Stimulated activated CD8-positive, alpha-beta memory T cell treated with anti-CD3 and anti-CD28 coated beads, Interleukin-2, amount 100 ng/mL, for 1 hour (primary cell): ENCODE measurements at regions not wholly inside any gene's neighbourhood (a gene's known extent, or its start where the extent isn't known, plus 50 kb on each side); places are given as distances from the start of the nearest gene placed in this dataset.
"Not testable (repeated sequence)": the region's sequence is repeated elsewhere in the genome, so short reads cannot be mapped to it uniquely, and the experiment has no call there.

ENCODE experiments used
- DNase-seq, 2 donors: peaks; one replicate each; pipeline ENCODE4 v3.0.0-alpha.2; 2020; ENCODE audit warnings: low read depth in 2 of 2

DNA sequence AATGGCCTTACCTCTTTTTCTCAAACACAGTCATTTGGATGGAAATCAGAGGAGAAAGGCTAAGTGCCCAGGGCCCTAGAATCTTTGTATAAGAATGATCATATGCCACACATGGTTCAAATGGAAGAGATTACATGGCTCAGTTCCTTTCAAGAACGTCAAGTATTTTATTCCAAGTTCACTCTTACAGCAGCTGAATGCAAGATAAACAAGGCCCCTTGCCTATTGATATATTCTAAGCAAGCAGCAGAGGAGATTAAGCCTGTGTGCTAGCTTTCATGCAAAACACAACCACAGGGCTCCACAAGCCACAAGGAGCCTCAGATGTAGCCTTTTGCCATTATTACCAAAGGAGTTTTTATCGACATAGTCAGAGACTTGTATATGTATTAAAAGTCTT, 55.3 kb upstream of the SLCO6A1 start:
- DNase-seq = no peak

DNA sequence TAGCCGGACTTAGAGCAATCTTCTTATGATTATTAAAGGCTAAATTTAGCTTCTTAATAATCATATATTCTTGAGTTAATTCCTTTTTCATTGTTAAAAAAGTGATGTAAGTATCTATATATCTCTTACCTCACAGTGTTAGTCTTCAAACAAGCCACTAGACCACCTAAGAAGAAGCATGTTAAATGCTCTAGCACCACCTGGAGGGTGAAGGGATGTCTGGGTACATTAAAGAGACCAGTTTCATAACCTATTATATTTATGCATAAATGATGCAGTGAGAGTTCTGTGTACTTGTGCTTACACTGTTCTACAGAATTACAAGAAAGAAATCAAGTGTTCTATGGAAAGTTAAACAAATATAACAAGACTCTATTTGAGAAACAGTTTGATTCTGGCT, 55.9 kb upstream of the SLCO6A1 start:
- no peak for DNase-seq

DNA sequence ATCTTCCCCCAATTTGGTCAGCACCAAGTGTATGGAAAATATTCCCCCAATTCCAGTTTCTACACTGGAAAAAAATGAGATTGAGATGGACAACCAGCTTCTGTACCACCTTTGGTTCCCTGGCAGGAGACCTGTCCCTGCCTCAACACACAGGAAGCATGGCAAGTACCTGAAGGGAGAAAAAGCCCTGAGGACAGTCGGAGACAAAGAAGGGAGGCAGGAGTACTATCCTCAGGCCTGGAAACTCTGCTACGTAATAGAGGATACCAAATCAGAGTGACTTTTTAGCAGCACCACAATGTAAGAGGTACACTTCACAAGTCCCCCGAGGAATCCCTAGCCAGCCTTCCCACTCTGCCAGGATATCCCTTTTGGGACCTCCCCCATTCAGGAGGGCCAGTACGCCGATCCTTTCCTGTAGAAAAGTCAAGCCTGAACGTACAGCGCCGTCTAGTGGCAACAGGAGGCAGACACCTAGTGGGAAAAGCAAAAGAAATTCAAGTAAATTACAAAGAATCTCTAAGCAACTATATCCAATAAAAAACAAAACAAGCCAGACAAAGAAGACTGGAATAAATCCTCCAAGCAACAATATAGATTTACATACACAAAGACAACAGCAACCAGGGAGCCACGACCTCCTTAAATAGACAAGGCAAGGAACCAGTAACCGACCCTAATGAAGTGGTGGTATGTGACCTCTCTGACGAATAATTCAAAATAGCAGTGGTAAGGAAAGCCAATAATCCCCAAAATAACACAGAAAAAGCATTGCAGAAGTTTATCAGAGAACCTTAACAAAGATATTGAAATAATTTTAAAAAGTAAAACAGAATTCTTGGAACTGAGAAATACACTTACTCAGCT, 63.3 kb upstream of the SLCO6A1 start:
- no peak for DNase-seq

DNA sequence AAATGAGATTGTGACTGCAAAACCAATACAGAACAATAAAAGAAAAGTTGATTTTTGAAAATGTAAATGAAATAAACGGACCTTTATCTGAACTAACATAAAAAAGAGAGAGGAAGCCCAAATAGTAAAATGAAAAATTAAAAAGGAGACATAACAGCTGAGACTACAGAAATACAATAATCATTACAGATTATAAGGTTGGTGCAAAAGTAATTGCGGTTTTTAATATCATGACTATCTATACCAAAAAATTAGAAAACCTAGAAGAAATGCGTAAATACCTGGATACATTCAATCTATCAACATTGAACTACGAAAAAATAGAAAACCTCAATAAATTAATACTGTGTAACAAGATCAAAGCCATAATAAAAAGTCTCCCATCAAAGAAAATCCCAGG, 71.9 kb upstream of the SLCO6A1 start:
- DNase-seq = no peak

DNA sequence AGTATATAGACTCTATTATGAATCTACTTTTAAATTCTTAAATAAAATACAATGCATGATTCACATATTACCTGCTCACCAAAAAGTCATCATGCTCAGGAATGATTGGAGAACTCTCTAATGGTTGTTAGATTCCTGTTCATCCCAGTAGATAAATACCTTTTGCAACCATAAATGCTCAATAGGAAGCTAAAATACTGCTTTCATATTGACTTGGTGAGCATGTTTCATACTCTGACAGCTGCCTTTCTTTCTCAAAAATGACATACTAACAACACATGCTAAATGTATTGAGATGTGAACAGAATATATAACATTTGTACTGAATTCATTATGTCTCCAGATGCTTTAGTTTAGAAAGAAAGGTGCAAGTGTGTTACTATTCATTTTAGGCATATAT, 79.6 kb upstream of the SLCO6A1 start:
- no peak for DNase-seq

DNA sequence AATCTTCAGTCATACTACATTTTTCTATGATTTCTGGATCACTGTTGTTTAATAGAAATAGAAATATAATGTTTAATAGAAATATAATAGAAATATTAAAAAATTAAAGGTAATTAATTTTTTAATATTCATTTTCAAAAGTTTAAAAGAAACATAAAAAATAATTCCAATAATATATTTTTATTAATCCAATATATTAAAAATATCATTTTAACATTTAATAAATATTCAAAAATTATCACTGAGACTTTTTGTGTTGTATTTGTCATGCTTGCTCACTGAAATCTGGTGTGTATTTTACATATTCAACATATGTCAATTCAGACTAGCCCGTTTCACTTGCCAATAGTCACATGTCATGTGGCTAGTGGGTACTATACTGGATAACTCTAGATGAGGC, 80.6 kb upstream of the SLCO6A1 start:
- no peak for DNase-seq

DNA sequence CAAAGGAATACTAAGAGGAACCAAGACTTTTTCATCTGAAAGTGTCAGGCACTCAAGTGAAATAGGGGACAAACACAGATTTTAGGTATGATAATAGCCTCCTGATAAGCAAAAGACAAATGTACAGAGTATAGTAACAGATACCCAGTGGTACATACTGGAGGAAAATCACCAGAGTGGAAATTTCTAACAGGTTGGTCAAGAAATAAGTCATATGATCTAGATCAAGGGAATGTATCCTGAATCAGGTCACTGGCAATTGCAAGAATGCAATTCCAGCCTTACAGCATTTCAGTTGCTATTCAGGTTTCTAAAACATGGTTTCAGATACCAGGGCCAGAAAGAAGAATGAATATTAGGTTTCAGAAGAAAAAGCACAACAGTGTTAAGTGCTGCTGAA, 82.2 kb upstream of the SLCO6A1 start:
- DNase-seq = no peak

DNA sequence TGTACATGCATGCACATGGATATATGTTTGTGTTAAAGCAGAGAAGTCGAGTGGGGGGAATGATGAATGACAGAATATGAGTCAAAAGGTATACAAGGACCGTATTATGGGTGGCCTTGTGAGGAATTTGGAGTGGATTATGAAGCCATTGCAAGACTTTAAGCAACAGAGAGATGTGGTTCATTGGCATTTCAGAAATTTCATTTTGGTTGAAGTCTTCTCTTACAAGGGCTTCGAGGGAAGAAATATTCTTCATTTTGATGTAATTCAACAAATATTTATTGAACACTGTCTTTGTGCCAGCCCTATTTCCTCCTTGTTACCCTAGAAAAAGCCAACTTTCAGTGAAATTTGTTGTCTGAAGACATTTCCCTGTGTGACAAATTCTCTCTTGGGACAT, 83.9 kb upstream of the SLCO6A1 start:
- no peak for DNase-seq

DNA sequence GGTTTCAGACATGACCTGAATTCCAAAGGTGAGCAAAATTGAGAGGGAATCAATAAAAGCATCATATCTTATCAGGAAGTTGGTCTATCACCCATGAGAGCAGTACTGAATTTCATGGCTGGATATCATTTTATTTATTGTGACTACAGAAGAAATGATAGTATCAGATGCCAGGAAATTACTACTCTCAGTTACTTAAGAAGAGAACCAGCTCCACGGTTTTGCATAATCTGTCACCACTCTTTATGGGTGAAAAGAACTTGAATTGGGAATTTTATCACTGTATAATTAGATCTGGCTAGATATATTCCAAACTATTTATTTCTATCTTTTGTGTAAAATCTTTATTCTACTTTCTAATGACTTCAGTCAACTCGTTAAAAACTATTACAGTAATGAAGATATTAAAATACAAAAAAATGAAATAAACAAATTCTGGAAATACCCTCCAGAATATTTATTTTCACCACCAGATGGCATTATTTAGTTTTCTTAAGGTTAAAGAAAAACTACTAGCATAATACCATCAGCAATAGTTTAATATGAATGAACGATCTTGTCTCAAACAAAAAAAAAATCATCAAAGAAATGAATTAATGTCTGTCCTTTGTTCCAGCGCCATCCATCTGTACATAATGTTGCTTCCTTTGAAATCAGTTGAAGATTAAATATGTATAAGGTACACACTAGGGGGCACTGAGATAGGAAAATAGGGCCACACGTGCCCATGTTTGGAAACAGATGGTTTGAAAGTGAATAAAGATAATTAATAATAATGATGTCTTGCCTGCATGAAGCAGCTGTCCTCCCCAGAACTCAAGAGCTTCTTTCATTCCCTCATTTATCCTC, 84.7 kb upstream of the SLCO6A1 start:
- DNase-seq = no peak

DNA sequence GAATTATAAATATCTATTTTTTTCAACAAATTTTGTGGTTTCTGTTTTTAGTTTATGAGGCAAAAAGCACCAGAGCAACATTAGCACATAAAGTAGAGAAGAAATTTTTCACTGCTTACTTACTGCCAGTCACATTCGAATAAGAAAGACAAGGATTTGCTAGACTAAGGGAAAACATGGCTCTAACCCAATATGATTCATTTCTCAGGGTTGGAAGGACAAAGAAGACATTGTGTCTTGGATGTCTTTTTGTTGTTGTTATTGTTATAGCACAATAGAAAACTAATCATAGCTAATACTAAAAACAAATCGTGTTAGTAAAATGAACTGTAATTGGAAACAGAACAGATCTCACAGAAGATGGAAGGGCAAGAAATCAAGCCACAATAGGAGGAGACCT, 90.9 kb upstream of the SLCO6A1 start:
- DNase-seq = no peak

DNA sequence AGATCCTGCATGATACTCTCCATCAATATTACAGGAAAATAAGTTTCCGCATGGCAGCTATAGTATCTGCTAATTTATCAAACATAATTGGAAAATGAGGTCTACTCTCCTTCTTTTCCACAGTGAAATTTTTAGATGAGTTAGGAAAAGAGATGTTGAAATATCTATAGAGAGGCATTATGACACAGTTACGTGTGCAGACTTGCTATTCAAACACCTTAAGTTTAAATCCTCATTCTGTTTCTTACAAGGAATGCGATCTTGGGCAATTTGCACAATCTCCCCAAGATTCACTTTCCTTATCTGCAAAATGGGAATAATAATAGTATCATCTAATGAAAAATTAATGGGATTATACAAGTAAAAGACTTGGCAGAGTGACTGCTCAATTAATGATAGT, 91.7 kb upstream of the SLCO6A1 start:
- no peak for DNase-seq

DNA sequence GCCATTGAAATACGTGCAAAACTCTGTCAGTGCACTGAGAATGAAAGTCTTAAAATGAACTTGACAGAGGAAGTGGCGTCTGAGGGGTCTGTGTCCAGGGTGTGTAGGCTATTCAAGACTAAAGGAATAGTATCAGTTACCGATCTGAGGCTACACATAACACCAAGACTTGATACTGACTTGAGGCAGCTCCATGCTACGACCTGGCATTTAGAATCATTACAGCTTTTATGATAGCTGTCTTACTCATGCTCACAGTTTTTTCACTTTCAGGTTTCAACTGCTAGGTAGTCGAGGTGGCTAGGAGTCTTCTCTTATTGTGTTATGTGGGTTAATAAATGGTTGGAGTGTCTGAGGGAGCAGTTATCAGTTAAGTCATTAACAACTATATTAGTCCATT, 92.8 kb upstream of the SLCO6A1 start:
- no peak for DNase-seq

DNA sequence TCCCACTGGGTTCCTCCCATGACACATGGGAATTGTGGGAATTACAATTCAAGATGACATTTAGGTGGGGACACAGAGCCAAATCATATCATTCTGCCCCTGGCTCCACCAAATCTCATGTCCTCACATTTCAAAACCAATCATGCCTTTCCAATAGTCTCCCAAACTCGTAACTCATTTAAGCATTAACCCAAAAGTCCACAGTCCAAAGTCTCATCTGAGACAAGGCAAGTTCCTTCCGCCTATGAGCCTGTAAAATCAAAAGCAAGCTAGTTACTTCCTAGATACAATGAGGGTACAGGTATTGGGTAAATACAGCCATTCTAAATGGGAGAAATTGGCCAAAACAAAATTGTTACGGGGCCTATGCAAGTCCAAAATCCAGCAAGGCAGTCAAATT, 93.8 kb upstream of the SLCO6A1 start:
- not testable (repeated sequence) for DNase-seq

DNA sequence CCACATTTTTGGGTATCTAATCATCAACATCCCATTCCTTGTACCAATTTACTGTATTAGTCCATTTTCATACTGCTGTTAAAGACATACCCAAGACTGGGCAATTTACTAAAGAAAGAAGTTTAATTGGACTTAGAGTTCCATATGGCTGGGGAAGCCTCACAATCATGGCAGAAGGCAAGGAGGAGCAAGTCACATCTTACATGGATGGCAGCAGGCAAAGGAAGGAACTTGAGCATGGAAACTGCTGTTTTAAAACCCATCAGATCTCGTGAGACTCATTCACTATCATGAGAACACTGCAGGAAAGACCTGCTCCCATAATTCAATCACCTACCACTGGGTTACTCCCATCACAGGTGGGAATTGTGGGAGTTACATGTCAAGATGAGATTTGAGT, 95.4 kb upstream of the SLCO6A1 start:
- DNase-seq = no peak

DNA sequence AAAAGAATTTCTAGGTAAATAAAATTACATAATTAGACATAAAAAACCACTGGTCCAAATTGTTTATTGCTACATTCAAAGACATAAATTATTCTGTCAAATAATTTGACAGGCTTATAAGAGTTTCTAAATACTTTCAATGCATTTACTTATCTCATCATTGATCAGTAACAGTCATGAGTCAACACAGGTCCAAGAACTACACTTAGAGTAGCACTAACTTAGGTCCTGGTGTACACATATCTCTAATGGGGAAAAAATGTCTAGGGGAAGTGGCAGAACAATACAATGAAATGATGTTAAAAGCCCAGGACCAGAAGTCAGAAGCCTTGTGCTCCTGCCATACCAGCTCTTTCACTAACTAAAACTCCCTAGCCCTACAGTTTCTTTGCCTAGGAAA, 96.5 kb upstream of the SLCO6A1 start:
- no peak for DNase-seq

DNA sequence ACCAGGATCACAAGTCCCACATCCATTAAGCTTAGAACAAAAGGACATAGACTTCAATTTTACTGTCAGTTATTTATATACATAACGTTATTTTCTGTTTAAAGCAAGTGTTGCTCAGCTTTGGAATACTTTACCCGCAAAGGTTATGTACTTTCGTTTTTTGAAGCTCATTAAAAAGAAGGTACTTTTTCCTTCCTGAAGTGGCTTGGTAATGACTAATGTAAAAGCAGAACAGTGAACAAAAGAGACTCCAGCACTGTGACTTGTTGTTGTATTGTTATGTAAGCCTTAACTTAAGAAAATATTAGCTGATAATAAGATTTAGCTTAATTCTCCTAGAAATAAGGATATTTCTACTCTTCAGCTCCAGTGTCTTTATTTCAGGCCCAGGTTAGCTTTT, 97.3 kb upstream of the SLCO6A1 start:
- no peak for DNase-seq

DNA sequence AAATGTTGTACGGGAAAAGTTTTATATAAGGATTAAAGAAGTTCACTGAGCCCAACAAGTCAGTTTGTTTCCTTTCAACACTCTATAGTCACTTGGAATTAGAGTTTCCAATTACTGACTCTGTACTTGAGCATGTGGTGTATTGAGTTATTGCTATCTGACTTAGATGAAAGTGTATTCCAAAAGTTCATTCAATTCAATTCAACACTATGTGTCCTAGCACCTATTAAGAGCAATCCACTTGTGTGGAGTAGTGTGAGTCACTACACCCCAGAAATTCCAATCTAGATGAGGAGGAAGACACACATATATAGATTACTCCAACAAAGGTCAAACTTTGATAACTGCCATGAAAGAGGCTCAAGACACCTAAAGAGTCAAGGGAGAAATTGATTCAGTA, 98.2 kb upstream of the SLCO6A1 start:
- no peak for DNase-seq

DNA sequence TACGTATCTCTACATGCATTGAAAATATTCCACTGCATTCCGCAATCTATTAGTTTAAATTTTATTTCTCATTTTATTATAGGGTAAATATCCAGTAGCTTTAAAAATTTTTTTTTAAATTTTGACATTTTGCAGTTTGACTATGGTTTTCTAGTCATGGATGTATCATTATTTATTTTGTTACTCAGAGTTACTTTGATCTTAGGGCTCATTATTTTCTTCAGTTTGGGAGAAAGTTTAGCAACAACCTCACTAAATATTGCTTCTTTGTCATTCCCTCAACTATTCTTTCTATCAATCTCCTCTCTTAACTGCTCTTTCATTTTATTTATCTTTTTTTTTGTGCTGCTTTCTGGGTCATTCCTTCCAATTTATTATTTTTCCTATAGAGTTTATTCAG, 100.5 kb upstream of the SLCO6A1 start:
- DNase-seq = no peak

DNA sequence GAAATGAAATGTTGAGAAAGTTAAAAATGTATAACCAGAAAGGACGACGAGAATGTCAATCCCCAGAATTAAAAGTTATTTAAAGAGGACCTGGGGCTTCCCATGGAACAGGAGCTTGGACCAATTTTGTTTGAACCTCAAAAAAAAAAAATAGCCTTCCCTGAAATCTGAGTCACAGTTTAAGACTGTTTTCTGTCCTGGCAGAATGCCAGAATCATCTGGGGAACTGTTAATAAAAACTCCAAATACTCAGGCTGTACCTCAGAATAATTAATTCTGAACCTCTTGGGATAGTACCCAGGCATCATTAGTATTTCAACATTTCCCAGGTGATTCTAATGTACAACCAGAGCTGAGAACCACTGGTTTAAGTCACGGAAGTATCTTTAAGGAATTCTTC, 102.2 kb upstream of the SLCO6A1 start:
- no peak for DNase-seq

DNA sequence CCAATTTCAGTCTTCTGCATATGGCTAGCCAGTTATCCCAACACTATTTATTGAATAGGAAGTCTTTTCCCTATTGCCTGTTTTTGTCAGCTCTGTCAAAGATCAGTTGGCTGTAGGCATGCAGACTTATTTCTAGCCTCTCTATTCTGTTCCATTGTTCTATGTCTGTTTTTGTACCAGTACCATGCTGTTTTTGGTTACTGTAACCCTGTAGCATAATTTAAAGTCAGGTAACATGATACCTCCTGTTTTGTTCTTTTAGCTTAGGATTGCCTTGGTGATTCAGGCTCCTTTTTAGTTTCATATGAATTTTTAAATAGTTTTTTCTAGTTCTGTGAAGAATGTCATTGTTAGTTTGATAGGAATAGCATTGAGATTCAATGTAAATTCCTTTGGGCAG, 104.9 kb upstream of the SLCO6A1 start:
- DNase-seq = no peak

DNA sequence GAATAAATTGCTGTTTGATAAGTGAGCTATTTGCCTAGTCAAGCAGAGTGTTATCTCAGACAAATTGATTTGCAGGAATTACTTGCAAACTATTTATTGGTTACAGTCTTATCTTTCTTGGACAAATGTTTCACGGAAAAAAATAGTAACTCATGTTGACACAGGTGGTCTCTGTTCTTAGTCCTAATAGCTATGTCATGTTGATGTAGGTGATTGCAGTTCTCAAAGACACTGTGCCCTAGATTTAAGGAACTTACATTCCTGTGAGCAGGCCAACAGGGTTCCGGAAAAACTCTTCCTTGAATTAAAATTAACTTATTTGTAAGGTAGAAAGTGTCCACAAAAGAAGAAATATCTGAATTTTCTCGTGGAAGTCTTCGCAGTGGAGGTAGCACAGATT, 109.6 kb upstream of the SLCO6A1 start:
- DNase-seq = no peak

DNA sequence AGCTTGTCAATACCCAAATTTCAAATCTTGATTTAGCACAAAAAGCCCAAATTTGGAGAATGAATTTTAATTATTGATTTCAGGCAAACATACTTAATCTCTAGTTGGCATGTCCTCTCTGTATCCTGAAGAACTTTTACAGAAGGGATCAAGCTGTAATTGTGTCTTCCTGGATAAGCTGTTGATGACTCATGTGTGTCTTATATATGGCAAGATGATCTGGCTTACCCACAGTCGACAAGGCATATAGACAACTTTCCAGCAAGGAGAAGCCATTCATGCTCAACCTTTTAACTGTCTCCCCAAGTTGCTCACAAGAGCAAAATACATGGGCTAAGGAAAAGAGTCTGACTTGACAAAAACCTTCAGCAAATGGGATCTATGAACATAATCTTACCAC, 112.5 kb upstream of the SLCO6A1 start:
- DNase-seq = no peak

DNA sequence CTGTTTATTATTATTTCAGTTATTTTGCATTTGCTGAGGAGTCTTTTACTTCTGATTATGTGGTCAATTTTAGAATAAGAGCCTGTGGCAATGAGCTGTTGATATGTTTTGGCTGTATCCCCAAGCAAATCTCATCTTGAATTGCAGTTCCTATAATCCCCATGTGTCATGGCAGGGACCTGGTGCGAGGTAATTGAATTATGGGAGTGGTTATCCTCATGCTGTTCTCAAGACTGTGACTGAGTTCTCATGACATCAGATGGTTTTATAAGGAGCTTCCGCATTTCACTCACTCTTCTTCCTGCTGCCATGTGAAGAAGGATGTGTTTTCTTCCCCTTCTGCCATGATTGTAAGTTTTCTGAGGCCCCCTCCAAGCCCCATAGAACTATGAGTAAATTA, 114.9 kb upstream of the SLCO6A1 start:
- no peak for DNase-seq
